Keratinocyte (primary cell): ENCODE measurements at regions not wholly inside any gene's neighbourhood (a gene's known extent, or its start where the extent isn't known, plus 50 kb on each side); places are given as distances from the start of the nearest gene placed in this dataset.

Experiments
- DNase-seq: peaks from one replicate; pipeline ENCODE4 v3.0.0-alpha.2; 2011; ENCODE audit warnings: low read depth, missing footprints, low spot score
- FAIRE-seq: peaks from 2 replicates; lab custom pipeline; 2011; peaks lifted over from hg19 to GRCh38; lab: Jason Lieb, UNC
- H2AFZ ChIP-seq: 2 replicates; pipeline ENCODE4 v1.6.0; 2012; ENCODE audit warnings: low read length, control low read depth, inconsistent platforms; ENCODE audit not compliant: control insufficient read depth
- H3K27ac ChIP-seq: 2 replicates; pipeline ENCODE4 v1.5.1; 2011; ENCODE audit warnings: low read length; ENCODE audit not compliant: control insufficient read depth, insufficient read depth
- H3K27me3 ChIP-seq: 3 replicates; pipeline ENCODE4 v1.6.0; 2011; ENCODE audit warnings: low read length; ENCODE audit not compliant: control insufficient read depth, insufficient read depth; ENCODE audit errors: extremely low read depth
- H3K36me3 ChIP-seq, 2 experiments: 2 replicates in 1 of 2; 3 replicates in 1 of 2; pipeline ENCODE4 v1.5.1; 2011; ENCODE audit warnings: low read length in 2 of 2, mild to moderate bottlenecking in 1 of 2; ENCODE audit not compliant: control insufficient read depth in 2 of 2, insufficient read depth in 2 of 2; ENCODE audit errors: extremely low read depth in 1 of 2
- H3K4me1 ChIP-seq: 3 replicates; pipeline ENCODE4 v1.5.1; 2011; ENCODE audit warnings: low read length; ENCODE audit not compliant: control insufficient read depth, insufficient read depth; ENCODE audit errors: extremely low read depth
- H3K4me2 ChIP-seq: 3 replicates; pipeline ENCODE4 v1.6.0; 2011; ENCODE audit warnings: low read depth, low read length; ENCODE audit not compliant: control insufficient read depth, insufficient read depth; ENCODE audit errors: extremely low read depth
- H3K4me3 ChIP-seq, 3 experiments: fragments of 200-600 bp in 1 of 3; sonication (generic) in 1 of 3; 2 replicates in 2 of 3; 3 replicates in 1 of 3; pipeline ENCODE4 v1.5.1; 2011 to 2016; ENCODE audit warnings: low read length in 3 of 3, mild to moderate bottlenecking in 3 of 3, control low read depth in 2 of 3, inconsistent platforms in 1 of 3, low read depth in 1 of 3, mixed read lengths in 1 of 3, mixed run types in 1 of 3, moderate library complexity in 1 of 3; ENCODE audit not compliant: control insufficient read depth in 2 of 3, insufficient read depth in 2 of 3; ENCODE audit errors: extremely low read depth in 1 of 3
- H3K79me2 ChIP-seq: 2 replicates; pipeline ENCODE4 v1.6.0; 2012; ENCODE audit warnings: low read length; ENCODE audit not compliant: control insufficient read depth, insufficient read depth
- H3K9ac ChIP-seq: 3 replicates; pipeline ENCODE4 v1.6.0; 2011; ENCODE audit warnings: low read length; ENCODE audit not compliant: control insufficient read depth, insufficient read depth; ENCODE audit errors: extremely low read depth
- H3K9me1 ChIP-seq: 3 replicates; pipeline ENCODE4 v1.6.0; 2011; ENCODE audit warnings: low read length; ENCODE audit not compliant: control insufficient read depth, insufficient read depth; ENCODE audit errors: extremely low read depth
- H3K9me3 ChIP-seq: 2 replicates; pipeline ENCODE4 v1.5.1; 2012; ENCODE audit warnings: low read depth, low read length; ENCODE audit not compliant: control insufficient read depth
- H4K20me1 ChIP-seq: 3 replicates; pipeline ENCODE4 v1.6.0; 2011; ENCODE audit warnings: low read length; ENCODE audit not compliant: control insufficient read depth, insufficient read depth; ENCODE audit errors: extremely low read depth
- CTCF ChIP-seq, 3 experiments: IDR thresholded peaks in 1 of 3; conservative IDR thresholded peaks in 1 of 3; optimal IDR thresholded peaks in 1 of 3; 2 replicates in 2 of 3; 3 replicates in 1 of 3; pipeline versions ENCODE3 to v1.5.1; 2011; ENCODE audit warnings: low read length in 3 of 3, mild to moderate bottlenecking in 3 of 3, moderate library complexity in 2 of 3, control low read depth in 1 of 3, inconsistent platforms in 1 of 3; ENCODE audit not compliant: insufficient read depth in 2 of 3; ENCODE audit errors: extremely low read depth in 1 of 3
- EZH2 ChIP-seq: IDR thresholded peaks from one replicate; pipeline ENCODE4 v1.6.1; 2012; ENCODE audit warnings: inconsistent platforms, mild to moderate bottlenecking, low read length, moderate library complexity
- dilution Hi-C: fragments of 300-500 bp; cut with MboI; formaldehyde crosslinking; loops from one replicate; pipeline ENCODE4 v1.7.0; 2020; ENCODE audit warnings: low sequenced_read_pairs; ENCODE audit not compliant: extremely low pct_ligation_motif_present

- Histone ChIP-seq H3K36me3 (no peaks in the 10 kb centered on the region), H3K27ac (no peak overlapping the region), H3K79me2 (no peaks in the 10 kb centered on the region), H3K27me3 (no peaks in the 10 kb centered on the region), H3K4me3 (no peak overlapping the region), H3K4me1 (no peaks in the 10 kb centered on the region), H4K20me1 (no peaks in the 10 kb centered on the region), H2AFZ (no peak overlapping the region), H3K9me3 (no peaks in the 10 kb centered on the region), H3K9me1 (no peaks in the 10 kb centered on the region), H3K9ac (no peak overlapping the region), H3K4me2 (no peak overlapping the region)
- TF ChIP-seq CTCF (optimal IDR thresholded peaks at IDR 0.05 in 1 of 3, IDR thresholded peaks at IDR 0.05 in 1 of 3, conservative IDR thresholded peaks at IDR 0.05 in 1 of 3; ENCODE audit: extremely low read depth in 1 of 3, insufficient read depth in 2 of 3, low read length in 3 of 3) = no peak
- no peak for TF ChIP-seq EZH2
- FAIRE-seq (no peak), DNase-seq (no peak)
- dilution Hi-C loops = no loop called here
These were observed 71.7 kb upstream of the ZBTB18 start for GRCh38 chr1:243979396-243979795.

GRCh38 chr1:243977094-243977493 lies 74.0 kb upstream of the ZBTB18 start:
- no peaks in the 10 kb centered on the region for H3K79me2 ChIP-seq
- H3K9me1 ChIP-seq = no peaks in the 10 kb centered on the region
- no peaks in the 10 kb centered on the region for H3K36me3 ChIP-seq
- no peaks in the 10 kb centered on the region for H4K20me1 ChIP-seq
- no peaks in the 10 kb centered on the region for H3K9me3 ChIP-seq
- dilution Hi-C loops = no loop called here
- TF ChIP-seq CTCF (optimal IDR thresholded peaks at IDR 0.05 in 1 of 3, IDR thresholded peaks at IDR 0.05 in 1 of 3, conservative IDR thresholded peaks at IDR 0.05 in 1 of 3; ENCODE audit: extremely low read depth in 1 of 3, insufficient read depth in 2 of 3, low read length in 3 of 3) (no peak), EZH2 (no peak)
- no peak for FAIRE-seq
- H3K4me3 ChIP-seq = no peak overlapping the region
- DNase-seq = no peak
- H3K27me3 ChIP-seq = no peaks in the 10 kb centered on the region
- no peak overlapping the region for H3K4me2 ChIP-seq
- no peak overlapping the region for H3K9ac ChIP-seq
- H3K27ac ChIP-seq = no peak overlapping the region
- H3K4me1 ChIP-seq = no peaks in the 10 kb centered on the region
- H2AFZ ChIP-seq = no peak overlapping the region
